ENCODE measurements at regions not wholly inside any gene's neighbourhood (a gene's known extent, or its start where the extent isn't known, plus 50 kb on each side); places are given as distances from the start of the nearest gene placed in this dataset.

DNA sequence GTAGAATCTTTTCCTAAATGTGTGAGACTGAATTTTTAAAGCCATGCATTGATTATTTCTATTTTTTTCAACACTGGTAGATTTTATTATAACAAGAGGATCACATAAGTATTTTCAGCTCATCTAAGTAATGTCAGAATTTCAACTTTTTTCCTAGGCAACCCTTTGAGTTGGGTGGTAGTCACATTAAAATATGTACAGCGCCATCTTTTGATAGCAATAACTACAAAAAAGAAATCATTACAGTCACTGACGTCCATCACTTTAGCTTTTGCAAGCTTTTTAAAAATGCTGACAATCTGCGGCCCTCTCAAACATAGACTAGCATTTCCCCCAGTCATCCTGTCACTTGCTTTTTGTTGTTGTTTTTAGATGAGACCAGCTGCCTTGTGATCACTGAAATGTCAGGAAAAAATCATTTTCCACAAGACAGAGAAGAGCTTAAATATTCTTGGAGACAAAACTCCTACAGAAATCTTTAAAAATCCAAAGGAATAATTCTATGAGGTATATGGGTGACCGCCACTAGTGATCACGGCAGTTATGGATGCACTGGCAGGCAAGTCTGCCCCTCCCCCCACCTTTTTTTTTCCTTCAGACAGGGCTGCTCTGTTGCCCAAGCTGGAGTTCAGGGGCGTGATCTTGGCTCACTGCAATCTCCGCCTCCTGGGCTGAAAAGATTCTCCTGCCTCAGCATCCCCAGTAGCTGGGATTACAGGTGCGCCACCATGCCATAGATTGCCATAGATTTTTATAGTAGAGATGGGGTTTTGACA lies 384.0 kb upstream of the KCNMB2 start:
- no peak for DNase-seq (ENCODE audit: low read depth)

DNA sequence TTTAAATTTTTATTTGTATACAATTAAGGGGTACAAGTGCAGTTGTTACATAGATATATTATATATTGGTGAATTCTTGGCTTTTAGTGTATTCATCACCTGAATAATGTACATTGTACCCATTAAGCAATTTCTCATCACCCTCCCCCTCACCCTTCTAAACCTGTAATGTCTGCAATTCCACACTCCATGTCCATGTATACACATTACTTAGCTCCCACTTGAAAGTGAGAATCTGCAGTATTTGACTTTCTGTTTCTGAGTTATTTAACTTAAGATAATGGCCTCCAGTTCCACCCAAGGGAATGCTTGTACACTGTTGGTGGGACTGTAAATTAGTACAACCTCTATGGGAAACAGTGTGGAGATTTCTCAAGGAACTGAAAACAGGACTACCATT lies 383.2 kb upstream of the KCNMB2 start:
- no peak for DNase-seq (ENCODE audit: low read depth)

GRCh38 chr3:178155521-178155920 lies 380.7 kb upstream of the KCNMB2 start:
- no peak for DNase-seq (ENCODE audit: low read depth)

DNA sequence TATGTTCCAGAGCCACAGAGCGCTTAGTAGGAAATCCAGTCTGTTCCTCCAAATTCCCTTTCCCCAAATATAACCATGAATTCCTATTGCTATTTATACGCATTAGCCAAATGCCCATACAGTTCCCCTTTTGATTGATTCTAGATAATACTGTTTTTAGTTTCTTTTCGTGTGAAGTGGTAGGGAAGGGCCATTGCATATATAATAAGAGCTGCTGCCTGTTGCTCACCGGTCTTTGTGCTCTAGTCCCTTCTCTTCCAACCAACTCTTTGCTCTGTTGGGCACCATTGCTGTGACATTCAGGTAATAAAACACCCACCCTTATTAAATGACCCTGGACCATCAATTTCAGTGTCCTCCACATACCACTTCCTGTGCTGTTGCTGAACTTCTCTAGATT lies 379.9 kb upstream of the KCNMB2 start:
- DNase-seq (ENCODE audit: low read depth), result no peak

- DNase-seq (ENCODE audit: low read depth), result no peak
These were observed 376.5 kb upstream of the KCNMB2 start for GRCh38 chr3:178159691-178160220.

DNA sequence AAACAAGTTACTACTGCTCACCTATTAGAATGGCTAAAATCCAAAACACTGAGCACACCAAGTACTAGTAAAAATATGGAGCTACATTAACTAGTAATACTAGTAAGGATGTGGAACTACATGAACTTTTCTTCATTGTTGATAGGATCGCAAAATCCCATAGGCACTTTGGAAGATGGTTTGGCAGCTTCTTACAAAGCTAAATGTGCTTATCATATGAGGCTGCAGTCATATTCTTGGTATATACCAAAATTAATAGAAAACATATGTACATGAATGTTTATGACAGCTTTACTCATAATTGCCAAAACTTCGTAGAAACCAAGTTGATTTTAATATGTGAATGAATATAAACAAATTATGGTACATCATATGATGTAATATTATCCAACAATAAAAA lies 366.8 kb upstream of the KCNMB2 start:
- DNase-seq (ENCODE audit: low read depth), result no peak

DNA sequence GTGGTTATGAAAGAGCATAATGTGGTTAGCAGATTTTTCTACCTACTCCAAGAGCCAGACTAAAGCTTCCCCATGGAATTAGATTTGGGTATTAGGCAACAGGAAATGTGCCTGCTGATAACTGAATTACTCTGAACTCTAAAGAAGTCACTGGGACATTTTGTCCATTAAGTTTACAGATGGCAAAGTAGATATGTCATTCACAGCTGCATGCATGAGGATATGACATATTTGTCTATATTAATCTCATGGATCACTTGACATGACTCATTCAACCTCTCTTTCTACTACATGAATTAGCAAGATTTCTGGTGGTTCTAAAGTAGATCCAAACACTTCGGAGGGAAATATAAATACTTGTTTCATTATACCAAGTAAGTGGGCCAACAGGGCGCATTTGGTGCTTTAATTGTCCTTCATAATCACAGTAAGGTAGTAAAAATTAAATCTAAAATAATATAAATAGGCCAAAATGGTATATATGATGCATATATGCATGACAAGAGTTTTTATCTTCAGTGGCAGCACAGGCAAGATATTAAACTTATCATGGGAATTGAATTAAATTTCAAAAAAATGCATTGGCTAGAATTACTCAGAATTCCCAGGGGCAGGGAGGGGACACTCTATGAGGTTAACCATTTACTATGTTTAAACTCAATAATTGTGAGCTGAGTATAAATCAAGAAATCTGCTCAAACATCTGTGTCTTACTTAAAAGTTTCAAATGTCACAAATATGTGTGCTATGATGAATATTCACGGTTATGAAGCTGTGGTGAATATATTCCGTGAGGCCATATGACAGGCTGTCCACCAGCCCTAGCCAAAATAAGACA lies 365.3 kb upstream of the KCNMB2 start:
- peak; percentile 72 for DNase-seq (ENCODE audit: low read depth)

GRCh38 chr3:178172121-178172520 lies 364.1 kb upstream of the KCNMB2 start:
- DNase-seq (ENCODE audit: low read depth), result no peak

- no peak for DNase-seq (ENCODE audit: low read depth)
These were observed 361.9 kb upstream of the KCNMB2 start for GRCh38 chr3:178174201-178174915.

- DNase-seq (ENCODE audit: low read depth), result no peak
These were observed 355.1 kb upstream of the KCNMB2 start for GRCh38 chr3:178181088-178181487.

- no peak for DNase-seq (ENCODE audit: low read depth)
These were observed 354.5 kb upstream of the KCNMB2 start for GRCh38 chr3:178181784-178182183.

GRCh38 chr3:178182337-178182779 lies 353.9 kb upstream of the KCNMB2 start:
- DNase-seq (ENCODE audit: low read depth), result no peak

DNA sequence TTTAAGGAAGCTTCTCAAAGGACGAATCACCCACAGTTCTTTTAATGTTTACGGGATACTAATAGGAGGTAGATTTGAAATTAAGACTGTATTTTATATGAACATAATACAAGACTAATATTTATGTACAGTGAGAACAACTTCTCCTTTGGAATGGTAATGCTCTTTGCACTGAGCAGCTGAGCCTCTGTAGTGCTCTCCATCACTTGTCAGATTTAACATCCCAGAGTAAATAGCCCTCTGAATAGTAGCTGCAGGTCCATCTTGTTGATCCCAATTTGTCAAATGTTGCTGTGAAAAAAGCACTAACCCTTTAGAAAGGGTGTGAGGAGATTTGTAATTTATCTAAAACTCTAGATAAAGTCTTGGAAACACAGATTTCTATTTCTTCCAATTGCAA lies 351.4 kb upstream of the KCNMB2 start:
- DNase-seq (ENCODE audit: low read depth), result no peak

DNA sequence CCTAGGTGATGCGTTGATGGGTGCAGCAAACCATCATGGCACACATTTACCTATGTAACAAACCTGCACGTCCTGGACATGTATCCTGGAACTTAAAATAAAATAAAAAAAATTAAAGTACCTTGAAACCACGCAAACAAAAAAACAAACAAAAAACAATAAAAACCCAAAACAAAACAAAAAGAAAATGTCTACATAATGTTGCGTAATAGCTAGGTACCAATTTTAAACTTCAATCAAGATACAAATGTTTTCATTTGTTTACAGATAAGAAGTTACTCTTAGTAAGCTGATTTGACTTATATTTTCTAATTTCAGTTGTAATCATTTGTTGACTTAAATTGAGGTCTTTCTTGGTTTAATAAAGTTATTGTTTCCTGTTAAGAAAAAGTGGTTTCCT lies 349.6 kb upstream of the KCNMB2 start:
- no peak for DNase-seq (ENCODE audit: low read depth)

- DNase-seq (ENCODE audit: low read depth), result no peak
These were observed 346.4 kb upstream of the KCNMB2 start for GRCh38 chr3:178189854-178190253.

- DNase-seq (ENCODE audit: low read depth), result no peak
These were observed 342.4 kb upstream of the KCNMB2 start for GRCh38 chr3:178193846-178194245.

DNA sequence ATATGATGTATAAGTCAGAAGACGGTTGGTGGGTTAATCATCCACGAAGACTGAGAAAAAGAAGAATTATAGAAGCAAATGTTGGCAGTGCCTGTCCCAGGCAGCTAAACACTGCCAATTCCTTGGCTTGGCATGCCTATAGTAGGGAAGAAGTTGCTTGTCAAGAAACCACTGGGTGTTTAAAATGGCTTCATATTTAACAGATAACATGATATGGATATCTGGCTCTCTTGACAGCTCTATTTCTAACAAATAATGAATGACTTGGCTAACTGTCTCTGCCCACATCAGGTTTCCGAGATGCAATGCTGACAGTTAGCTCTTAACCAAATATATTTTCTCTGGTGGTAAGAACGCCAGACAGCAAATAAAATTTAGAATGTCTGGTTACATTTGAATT lies 341.7 kb upstream of the KCNMB2 start:
- DNase-seq (ENCODE audit: low read depth), result no peak

- DNase-seq (ENCODE audit: low read depth), result no peak
These were observed 340.4 kb upstream of the KCNMB2 start for GRCh38 chr3:178195824-178196223.

- no peak for DNase-seq (ENCODE audit: low read depth)
These were observed 337.9 kb upstream of the KCNMB2 start for GRCh38 chr3:178198329-178198728.

DNA sequence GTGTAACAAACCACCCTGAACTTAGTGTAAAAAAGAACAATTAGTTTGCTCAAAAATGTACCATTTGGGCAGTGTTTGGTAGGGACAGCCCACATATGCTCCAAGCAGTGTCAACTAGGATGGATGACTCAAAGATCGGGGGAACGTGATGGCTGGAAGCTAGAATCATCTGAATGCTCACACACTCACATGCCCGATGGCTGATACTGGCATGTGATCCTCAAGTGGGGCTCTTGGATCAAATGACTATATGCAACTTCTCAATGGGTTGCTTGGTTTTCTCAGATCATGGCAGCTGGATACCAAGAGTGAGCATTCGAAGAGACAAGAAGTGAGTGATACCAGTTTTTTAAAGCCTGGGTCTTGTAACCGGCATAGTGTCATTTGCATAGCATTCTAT lies 335.9 kb upstream of the KCNMB2 start:
- no peak for DNase-seq (ENCODE audit: low read depth)

DNA sequence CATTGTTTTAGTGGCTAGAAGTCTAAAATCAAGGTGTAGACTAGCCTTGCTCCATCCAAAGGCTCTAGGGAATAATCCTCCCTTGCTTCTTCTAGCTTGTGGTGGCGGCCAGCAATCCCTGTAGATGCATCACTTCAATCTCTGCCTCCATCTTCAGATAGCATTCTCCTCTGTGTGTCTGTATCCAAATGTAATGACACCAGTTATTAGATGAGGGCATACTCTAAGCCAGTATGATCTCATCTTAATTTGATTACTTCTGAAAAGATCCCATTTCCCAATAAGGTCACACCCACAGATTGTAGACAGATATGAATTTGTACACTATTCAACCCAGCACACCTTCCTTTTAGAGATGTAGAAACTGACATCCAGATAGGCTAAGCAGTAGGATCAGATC lies 334.5 kb upstream of the KCNMB2 start:
- no peak for DNase-seq (ENCODE audit: low read depth)

DNA sequence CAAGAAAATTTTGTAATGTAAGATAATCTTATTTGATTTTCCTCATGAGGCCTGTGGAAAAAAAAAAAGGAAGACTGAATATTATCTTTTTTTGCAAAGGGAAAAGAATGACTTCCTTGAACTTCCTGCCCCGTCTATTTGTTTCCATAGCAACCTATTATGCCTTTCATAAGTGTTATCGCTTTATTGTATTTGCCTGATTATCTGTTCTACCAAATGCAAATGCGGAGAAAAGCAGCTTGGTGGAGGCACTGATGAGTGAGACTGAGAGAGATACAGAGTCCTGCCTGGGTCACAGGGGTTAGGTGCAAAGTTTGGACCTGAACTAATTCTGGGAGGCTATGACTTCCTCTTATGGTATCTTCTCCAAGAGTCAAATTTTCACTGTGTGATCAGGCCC lies 334.0 kb upstream of the KCNMB2 start:
- no peak for DNase-seq (ENCODE audit: low read depth)

DNA sequence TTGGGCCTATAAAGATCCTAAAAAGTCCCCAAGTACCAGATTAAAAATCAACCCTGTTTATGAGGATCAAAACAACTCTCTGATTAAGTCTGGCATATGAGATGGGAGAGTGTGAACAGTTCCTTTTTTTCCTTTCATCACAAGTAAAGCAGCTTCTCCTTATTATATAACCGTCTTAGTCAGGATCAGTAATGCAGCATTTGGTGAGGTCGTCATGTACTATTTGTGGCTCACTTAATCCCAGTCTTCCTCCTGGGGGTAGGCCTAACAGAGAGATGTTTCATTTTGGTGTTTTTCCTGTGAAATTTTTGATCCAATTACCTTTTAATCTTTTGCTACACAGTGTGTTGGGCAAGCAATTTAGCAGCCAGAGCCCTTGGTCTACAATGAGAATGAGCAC lies 333.1 kb upstream of the KCNMB2 start:
- no peak for DNase-seq (ENCODE audit: low read depth)
